Hippocampal formation (tissue), 2 donors: ENCODE measurements at regions not wholly inside any gene's neighbourhood (a gene's known extent, or its start where the extent isn't known, plus 50 kb on each side); places are given as distances from the start of the nearest gene placed in this dataset.
"Not testable (repeated sequence)": the region's sequence is repeated elsewhere in the genome, so short reads cannot be mapped to it uniquely, and the experiment has no call there.

Experiments used
- DNase-seq, 2 donors: peaks; one replicate each; lab custom pipeline; 2025; lab: John Stamatoyannopoulos, UW

DNA sequence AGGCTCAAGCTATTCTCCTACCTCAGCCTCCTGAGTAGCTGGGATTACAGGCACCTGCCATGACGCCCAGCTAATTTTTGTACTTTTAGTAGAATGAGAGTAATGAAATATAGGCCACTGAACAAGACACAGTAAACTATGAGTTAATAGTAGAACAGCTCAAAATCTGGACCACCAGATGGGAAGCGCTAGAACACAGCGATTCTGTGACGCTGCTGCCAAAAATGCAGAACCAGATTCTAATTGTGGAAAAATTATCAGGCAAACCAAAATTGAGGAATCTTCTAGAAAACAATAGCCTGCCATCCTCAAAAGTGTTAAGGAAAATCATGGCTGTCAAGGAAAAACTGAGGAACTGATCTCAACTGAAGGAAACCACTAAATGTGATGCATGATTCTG, 111.4 kb upstream of the TIAM1 start:
- no peak for DNase-seq

DNA sequence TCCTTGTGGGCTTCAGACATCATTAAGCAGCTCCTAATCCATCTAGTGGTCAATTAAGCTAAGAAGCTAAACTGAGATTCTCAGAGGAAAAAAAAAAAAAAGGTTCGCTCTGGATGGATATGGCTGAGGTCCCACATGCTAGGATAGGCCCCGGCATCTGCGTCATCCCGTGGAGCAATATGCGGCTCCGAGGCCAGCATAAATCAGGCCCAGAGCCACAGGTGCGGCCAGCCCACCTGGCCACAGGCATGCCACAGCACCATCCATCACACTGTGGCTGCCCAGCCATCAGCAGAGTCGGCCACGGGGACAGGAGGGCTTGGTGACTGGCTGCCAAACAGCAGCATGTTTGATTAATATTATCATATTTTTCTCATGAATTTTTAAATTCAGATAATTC, 106.9 kb upstream of the TIAM1 start:
- no peak for DNase-seq

DNA sequence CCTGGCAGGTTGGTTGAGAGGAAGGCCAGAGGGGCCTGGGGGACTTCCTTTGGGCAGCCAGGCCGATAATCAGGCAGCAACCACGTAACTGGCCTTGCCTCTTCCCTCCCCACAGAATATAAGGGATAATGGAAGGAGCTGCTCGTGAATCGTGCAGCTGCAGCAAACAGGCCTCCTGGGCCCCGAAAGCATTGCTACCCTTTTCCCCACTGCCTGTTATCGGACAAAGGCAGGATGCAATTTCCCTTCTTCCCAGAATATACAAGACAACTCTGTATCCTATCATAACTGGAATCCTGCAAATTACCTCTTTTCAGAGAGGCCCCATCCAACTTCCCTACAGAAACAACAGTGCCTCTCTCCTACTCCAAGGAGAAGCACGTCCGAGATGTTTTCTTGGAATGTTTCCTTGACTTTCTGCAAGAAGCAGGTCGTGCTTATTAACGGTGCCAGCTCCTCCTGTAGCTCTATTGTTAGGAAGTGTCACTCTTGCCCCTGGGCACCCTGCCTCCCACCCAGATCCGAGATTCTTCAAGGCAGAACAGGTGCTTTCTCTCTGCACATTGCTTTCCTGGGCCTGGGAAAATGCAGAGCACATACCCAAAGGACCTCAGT, 106.0 kb upstream of the TIAM1 start:
- no peak for DNase-seq

DNA sequence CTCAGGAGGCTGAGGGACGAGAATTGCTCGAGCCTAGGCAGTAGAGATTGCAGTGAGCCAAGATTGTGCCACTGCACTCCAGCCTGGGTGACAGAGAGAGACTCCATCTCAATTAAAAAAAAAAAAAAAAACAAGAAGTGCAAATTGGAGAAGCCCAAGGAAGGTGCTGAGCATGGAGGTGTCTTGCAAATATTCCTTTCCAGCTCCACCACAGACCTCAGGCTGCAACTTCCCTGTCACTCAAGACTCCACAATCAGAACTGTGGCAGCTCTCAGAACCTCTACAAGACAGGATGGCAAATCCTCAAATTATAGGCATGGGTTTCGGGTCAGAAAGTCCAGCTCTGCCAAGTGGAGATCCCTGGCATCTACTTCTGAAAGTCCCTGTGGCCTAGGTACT, 104.4 kb upstream of the TIAM1 start:
- no peak for DNase-seq

DNA sequence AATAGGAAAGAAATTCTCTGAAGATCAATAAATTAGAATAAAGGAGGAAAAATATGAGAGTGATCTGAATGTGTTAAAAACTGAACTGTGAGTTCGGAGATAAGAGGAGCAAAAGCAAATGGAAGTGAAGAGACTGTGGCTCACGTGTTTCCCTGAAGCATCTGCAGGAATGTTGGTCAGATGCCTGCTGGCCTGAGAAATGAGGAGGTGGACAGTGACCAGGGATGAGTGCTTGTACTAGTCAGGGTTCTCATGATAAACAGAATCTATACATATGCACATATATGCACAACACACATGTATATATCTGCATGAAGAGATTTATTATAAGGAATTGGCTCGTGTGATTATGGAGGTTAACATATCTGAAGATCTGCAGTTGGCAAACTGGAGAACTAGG, 103.4 kb upstream of the TIAM1 start:
- DNase-seq, result no peak

DNA sequence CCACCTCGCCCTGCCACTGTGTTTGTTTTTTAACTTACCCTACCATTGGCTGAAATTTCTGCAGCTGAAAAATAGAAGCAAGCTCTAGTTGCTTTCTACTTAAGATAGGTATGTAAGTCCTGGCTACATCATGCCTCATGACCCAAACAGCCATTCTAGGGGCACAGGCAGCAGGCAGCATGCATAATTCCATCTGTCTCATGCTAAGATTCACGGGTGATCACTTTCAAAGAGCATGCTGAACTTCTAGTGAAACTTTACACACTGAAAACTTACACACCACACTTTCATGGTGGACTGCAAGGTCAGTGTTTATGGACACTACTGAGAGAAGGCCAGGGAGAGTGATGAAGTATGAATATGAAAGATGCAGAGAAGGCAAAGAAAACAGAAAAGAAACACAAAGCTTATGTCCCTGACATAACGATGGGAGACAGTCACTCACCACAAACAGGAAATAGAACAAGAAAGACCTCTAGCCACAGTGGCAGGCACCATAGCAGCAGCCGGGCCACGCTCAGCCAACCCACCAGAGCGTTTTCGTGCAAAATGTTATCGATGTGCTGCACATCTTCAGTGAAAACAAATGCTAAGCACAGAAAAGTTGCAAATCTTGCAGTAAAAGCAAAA, 102.3 kb upstream of the TIAM1 start:
- DNase-seq, result no peak

DNA sequence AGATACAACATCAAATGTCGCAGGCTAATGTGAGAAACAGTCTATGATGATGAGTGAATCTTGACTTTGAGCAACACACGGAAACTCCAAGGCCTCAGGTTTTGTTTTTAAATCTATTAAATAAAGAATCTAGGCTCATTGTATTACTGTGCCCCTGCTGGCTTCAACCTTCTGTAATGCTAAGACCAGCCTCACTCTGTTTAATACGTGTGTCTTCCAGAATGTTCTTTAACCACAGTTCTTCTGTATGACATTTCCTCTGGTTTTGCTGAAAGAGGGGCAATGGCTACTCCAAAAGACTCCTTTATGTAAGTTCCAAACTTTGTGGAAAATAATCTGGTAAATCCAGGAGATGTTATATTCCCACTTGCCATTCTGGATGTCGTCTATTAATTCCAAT, 101.1 kb upstream of the TIAM1 start:
- DNase-seq, result no peak

DNA sequence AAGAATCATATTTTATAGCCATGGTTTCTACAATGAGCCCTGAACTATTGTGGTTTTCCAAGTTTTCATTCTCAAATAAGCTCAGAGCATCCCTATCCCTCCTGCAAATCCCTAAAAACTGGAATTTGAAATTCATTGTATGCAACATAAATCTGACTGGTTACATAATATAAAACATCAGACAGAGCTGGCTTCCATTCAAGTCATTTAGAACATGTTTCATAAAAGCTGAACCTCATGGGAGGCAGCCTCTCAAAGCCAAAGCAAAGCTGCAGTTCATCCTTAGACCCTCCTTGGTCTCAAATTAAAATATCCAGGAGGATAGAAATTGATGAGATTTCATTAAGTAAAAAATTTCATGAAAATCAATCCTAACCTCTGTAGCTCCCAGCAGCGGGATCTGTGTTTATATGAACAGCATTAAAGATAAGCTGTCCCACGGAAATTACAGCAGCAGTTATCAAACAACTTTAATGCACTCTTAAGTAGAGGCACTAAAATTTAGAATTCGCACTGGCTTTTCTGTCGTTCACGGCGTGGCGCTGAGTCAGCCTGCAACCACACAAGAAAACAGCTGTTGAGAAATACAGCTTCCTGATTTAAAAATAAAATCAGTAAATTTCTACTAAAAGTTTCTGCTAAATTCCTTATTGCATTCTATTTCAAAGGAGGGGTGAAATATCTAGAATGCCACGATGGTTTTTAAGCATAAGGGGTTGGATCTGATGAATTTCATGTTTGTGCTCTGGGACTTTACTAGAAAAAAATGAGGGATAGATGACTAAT, 99.9 kb upstream of the TIAM1 start:
- no peak for DNase-seq

DNA sequence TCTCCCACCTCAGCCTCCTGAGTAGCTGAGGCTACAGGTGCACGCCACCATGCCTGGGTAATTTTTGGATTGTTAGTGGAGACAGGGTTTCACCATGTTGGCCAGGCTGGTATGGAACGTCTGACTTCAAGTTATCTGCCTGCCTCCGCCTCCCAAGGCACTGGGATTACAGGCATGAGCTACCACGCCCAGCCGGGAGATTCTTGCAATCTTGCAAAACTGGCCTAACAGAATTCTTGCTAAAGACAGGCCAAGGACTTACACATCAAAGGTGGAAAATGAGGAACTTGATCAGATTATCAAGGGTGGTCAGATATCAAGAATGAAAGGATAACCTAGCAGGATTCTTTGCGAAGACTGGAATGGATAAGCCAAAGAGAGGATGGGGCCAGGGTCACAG, 98.3 kb upstream of the TIAM1 start:
- DNase-seq, result no peak

DNA sequence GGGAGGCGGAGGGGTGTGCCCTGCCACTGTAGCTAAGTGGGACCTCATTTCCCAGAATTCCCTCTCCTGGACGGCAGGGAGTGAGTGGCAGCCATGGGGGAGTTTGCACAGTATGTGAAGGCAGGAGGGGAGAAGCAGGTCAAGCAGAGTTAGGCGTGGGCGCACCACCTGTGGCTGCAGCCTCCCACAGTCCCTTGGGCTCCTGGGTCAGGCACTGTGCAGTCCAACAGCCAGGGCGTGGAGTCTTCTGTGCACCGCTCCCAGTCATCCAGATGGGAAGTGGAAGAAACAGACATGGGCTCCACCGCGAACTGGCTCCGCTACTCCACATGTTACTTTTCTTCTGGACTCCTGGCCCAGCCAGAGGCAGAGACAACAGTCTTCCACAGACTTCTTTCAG, 85.4 kb upstream of the TIAM1 start:
- DNase-seq, result no peak

DNA sequence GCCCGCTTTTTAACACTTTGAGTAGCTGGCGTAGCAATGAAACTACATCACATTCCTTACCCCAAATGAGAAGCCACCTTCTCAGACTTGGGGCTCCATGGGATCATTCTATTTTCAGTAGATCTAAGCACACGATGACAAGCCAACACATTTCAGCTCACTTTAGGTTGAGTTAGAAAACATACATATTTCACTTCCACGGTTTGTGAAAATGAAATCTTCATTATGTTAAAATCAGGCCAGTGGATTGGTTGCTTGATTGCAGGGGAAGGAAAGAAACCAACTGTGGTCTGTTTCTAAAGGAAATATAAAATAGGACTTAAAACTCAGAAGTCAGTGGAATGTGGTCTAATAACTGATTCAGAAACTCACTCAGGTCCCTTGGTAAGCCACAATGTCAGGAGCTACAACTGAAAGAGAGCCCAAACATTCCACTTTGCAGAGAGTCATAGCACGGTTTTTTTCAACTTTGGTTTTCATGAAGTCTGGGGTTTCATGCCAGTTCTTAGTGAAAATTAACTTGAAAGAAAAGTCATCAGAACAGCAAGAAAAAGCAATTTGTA, 82.3 kb upstream of the TIAM1 start:
- DNase-seq, result no peak

DNA sequence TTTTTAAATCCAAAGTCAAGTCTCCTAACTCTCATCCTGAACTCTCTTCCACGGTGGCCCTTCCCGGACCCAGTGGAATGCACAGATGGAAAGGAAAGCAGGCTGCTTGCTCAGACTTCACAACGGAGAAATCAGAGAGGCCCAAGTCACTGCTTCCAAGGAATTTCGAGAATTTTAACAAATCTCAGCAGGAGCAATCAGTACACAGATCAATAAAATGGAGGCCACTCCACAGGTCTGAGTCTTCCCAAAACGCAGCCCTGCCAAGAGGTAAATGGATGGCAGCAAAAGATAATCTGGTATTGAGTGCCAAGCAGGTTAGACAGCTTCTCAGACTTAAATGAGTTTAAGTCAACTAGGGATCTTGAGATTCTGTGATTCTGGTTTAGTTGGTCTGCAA, 81.1 kb upstream of the TIAM1 start:
- DNase-seq, result no peak

DNA sequence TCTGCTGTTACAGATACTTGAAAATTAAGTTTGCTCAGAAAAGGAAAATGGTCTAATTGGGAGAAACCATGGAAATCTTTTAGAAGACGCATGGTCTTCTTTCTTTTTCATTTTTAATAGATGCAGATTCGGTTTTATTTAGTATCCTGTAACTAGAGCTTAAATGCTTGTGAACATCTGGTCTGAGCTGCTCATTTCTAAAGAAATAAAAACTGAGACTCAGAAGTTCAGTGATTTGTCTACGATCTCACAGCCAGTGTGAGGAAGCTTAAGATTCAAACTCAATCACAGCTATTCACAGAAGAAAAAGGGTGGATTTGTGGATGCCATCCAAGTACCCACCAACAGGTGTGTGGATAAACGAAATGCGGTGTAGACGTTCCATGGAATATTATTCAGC, 80.0 kb upstream of the TIAM1 start:
- DNase-seq, result no peak

DNA sequence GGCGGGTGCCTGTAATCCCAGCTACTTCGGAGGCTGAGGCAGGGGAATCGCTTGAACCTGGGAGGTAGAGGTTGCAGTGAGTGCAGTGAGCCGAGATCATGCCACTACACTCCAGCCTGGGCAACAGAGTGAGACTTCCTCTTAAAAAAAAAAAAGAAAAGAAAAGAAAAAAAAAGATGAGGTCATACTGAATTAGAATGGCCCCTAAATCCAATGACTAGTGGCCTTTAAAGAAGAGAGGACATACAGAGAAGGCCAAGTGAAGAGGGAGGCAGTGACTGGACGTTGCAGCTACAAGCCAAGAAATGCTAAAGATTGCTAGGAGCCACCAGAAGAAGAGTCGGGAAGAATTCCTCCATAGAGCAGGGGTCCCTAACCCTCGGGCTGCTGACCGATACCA, 76.9 kb upstream of the TIAM1 start:
- no peak for DNase-seq

DNA sequence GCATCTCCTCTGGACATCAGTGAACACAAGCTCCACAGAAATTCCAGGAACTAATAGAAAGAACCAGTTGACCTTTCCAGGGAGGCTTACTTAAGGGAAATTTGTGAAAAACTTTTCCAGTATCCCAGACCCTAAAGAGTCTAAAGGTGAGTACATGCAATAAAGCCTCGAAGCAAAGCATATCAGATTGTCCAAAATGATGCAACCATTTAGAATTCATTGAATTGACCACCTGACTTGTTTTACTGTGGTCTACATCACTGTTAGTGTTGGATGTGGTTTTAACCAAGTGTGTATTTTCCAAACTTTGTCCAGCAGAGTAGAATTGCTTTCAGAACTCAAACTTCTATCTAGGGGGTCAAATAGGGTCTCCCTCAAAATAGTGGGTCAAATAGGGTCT, 76.3 kb upstream of the TIAM1 start:
- DNase-seq, result no peak

DNA sequence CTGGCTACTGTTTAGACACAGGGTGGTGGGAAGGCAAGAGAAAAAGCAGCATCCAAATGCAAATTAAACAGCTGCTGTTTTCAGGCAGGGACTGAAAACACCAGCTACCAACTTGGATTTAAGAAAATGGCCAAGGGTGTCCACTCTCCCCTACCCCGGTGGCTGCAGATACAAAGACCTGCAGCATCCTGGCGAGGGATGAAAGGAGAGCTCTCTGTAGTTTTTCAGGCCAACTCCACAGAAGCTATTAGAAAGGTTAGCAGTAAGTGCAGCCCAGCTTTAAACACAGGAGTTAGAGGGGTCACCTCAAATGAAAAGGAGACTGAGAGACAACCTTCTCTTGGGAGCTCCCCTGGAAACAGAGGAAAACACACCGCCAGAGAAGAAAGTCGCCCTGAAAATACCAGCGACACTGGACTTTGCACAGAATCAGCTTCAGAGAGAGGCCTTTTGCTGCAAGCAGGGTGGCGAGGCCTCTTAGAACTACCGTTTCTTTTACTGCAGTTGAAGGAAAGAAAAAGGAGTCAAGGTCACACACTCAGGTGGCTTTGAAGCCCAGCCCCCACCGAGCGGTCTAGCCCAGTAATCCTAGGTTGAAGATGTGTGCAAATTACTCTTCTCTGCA, 74.4 kb upstream of the TIAM1 start:
- DNase-seq, result no peak

DNA sequence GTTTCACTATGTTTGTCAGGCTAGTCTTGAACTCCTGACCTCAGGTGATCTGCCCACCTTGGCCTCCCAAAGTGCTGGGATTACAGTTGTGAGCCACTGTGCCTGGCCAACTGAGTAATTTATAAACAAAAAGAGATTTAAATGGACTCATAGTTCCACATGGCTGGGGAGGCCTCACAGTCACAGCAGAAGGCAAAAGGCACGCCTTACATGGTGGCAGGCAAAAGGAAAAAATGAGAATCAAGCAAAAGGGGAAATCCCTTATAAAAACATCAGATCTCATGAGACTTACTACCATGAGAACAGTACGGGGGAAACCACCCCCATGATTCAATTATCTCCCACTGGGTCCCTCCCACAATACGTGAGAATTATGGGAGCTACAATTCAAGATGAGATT, 73.2 kb upstream of the TIAM1 start:
- DNase-seq, result not testable (repeated sequence)

DNA sequence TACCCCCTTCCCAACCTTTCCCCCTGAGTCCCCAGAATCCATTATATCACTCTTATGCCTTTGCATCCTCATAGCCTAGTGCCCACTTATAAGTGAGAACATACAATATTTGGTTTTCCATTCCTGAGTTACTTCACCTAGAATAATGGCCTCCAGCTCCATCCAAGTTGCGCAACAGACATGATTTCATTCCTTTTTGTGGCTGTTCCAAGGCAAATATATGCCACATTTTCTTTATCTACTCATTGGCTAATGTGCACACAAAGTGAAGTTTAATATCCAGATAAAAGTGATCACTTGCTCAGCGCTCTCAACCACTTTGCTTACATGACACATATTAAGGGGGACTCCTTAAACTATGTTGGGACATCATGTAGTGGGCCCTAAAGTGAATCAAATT, 72.4 kb upstream of the TIAM1 start:
- DNase-seq, result no peak

DNA sequence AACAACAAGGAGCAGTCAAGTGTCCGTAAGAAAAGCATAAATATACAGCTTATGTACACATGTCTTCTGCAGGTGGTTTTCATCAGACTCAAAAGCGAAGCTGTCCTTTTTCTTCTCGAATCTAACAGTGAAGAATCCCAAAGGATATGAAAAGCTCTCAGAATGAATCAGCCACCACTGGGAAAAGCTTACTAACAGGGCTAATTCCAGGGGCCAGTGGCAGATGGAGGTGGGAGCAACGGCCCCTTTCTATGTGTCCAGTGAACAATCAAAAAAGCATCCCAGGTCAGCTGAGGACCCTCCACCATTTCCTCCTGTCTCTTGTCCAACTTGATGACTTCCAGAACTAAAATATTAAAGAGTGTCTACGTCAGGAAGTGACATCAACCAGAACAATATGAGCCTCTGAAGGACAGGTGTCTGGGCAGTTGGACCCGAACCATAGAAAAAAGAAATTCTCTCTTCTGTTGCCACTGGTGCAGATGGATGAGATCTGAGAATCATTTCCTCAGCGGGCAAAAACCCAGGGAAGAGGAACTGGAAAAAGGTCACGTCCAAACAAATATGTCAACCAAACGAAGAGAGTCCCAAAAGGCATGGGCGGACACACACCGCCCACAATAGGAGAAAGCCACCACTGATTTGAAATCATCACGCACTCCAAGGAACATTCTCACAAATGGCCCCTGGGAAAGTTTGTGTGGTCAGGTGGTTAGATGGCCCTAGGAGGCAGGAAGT, 70.4 kb upstream of the TIAM1 start:
- no peak for DNase-seq

DNA sequence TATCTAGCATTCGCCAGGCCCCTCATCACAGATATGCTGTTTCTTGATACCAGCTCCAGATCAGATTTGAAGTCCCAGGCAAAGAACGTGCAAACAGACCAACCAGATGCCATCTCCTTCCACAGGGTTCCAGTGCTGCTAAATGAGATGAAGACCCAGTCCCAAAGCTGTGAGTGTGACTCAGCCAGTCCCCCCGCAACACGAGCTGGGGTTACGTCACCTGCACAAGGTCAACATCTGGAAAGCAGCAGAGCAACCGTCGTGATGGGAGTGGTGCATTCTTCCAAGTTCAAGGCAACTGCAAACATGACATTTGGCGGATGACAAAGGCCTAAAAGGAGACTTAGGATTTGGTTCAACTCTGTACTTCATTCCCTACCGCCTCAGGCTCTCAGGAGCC, 69.6 kb upstream of the TIAM1 start:
- no peak for DNase-seq

DNA sequence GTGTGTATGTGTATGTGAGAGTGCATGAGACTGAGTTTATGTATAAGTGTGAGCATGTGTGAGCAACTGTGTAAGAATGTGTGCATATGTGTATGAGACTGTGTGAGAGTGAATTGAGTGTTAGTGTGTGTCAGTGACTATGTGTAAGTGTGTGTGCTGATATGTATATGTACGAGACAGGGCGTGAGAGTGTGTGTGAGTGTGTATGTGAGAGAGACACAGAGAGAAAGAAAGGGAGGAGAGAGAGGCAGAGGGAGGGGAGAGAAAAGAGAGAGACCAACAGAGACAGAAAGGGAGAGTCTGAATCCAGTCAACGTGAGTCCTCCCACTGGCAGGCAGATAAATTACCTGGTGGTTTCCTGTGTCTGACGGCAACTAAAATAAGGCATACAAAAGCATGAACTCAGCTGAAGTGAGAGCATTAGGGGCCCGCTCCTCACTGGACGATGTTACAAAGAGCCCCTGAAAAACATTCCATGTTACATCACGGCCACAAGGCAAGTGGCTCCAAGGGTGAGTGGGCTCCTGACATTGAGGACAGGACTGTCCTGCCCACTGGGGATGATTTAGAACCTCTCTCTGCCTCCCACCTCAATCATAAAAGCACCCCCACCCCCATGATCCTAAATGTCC, 66.6 kb upstream of the TIAM1 start:
- no peak for DNase-seq
